COR-L47 (cell line): ENCODE measurements at regions not wholly inside any gene's neighbourhood (a gene's known extent, or its start where the extent isn't known, plus 50 kb on each side); places are given as distances from the start of the nearest gene placed in this dataset.
A peak's percentile ranks its signal among the peaks of the same experiment; 100 is the strongest.
"Not testable (repeated sequence)": the region's sequence is repeated elsewhere in the genome, so short reads cannot be mapped to it uniquely, and the experiment has no call there.

Source experiments
- DNase-seq: peaks from one replicate; lab custom pipeline; 2025; lab: John Stamatoyannopoulos, UW

- no peak for DNase-seq
Measured at GRCh38 chr7:29649876-29650275, 86.2 kb downstream of the PRR15 start.

GRCh38 chr7:29651477-29651876, 87.8 kb downstream of the PRR15 start:
- no peak for DNase-seq

GRCh38 chr7:29652556-29652955, 88.9 kb downstream of the PRR15 start:
- DNase-seq, result no peak

DNA sequence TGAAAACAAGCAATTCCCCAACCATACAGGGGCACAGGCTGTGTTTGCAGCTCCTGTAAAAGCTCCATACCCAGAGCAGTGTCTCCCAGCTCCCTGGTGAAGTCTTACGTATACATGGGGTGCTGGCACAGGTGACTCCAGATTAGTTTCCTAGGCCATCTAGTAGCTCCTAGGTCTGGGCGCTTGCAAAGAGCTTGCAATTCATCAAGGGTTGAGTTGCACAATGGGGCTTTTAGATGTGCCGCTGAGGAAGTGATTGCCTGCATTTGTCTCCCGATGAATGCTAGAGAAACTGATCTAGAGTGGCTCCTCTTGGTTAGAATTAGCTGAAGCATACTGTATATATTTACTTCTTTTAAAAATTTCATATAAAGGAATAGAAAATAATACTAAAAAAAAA, 90.7 kb downstream of the PRR15 start:
- not testable (repeated sequence) for DNase-seq

DNA sequence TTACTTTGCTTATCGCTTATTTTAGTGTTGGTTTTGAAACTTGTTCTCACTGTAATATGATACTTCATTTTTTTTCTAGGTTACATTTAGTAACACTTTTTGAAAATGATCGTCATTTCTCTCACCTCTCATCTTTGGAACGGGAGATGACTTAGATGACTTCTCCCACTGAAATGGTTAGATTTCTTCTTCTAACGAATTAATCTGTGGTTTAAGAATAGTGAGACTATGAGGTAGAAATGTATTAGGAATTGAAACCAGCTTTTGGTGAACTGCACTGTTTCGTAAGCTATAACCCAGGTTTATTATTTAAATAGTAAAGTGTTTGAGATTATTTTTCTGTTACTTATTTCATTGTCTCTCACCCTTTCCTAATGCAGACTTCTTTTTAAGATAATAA, 93.7 kb downstream of the PRR15 start:
- DNase-seq, result no peak

- no peak for DNase-seq
Measured at GRCh38 chr7:29657856-29658255, 94.2 kb downstream of the PRR15 start.

DNA sequence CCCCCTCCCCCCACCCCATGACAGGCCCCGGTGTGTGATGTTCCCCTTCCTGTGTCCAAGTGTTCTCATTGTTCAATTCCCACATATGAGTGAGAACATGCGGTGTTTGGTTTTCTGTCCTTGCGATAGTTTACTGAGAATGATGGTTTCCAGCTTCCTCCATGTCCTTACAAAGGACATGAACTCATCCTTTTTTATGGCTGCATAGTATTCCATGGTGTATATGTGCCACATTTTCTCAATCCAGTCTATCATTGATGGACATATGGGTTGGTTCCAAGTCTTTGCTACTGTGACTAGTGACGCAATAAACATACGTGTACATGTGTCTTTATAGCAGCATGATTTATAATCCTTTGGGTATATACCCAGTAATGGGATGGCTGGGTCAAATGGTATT, 95.6 kb downstream of the PRR15 start:
- not testable (repeated sequence) for DNase-seq

- DNase-seq, result not testable (repeated sequence)
Measured at GRCh38 chr7:29662899-29663298, 99.3 kb downstream of the PRR15 start.

DNA sequence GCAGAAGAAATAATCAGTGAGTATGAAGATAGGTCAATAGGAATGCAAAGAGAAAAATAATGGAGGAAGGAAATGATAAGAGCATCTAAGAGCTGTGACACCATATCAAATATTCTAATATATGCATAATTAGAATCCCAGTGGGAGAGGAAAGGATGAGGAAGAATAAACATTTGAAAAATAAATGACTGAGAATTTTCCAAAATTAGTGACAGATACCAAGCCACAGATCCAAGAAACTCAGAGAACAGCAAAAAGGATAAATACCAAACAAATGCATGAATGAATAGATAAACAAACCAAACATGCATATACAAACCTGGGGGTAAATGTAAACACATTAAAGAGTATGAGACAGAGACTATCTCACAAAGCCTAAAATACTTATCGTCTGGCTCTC, 101.4 kb downstream of the PRR15 start:
- not testable (repeated sequence) for DNase-seq

DNA sequence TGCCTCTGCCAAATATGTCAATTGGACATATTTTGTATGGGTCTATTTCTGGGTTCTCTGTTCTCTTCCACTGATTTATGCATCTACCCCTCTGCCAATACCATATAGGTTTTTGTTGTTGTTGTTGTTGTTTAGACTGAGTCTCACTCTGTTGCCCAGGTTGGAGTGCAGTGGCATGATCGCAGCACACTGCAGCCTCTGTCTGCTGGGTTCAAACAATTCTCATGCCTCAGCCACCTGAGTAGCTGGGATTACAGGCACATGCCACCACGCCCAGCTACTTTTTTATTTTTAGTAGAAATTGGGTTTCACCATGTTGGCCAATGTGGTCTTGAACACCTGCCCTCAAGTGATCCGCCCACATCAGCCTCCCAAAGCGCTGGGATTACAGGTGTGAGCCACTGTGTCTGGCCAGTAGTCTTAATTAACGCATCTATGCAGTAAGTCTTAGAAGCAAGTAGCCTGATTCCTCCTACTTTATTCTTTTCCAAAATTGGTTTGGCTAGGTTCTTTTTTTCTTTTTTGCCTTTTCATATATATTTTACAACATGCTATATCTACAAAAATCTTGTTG, 103.5 kb downstream of the PRR15 start:
- DNase-seq, result not testable (repeated sequence)

- DNase-seq, result not testable (repeated sequence)
Measured at GRCh38 chr7:29671286-29671685, 107.7 kb downstream of the PRR15 start.

- not testable (repeated sequence) for DNase-seq
Measured at GRCh38 chr7:29673635-29674034, 110.0 kb downstream of the PRR15 start.

DNA sequence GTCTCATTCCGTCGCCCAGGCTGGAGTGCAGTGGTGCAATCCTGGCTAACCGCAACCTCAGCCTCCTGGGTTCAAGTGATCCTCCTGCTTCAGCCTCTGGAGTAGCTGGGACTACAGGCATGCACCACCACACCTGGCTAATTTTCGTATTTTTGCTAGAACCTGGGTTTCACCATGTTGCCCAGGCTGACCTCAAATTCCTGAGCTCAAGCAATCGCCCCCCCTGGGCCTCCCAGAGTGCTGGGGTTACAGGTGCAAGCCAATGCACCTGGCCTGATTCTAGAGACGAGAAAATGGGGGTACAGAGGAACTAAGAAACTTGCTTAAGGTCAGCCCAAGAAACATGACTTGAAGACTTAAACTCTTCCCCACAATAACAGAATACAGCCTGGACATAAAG, 111.0 kb downstream of the PRR15 start:
- not testable (repeated sequence) for DNase-seq

DNA sequence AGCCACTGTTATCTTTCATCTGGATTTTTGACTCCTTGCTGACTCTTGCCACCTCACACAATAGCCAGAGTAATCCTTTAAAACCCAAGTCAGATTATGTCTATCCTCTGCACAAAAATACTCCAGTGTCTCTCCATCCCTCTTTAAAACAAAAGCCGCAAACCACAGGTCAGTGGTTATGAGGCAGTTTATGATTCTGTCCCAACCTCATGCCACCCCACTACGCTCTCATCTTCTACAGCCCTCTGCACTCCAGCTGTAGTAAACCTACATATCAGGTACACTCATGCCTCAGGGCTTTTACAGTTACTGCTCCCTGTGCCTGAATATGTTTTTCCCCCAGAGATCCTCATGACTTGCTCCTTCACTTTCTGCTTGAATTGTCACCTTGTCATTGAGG, 113.6 kb downstream of the PRR15 start:
- not testable (repeated sequence) for DNase-seq

DNA sequence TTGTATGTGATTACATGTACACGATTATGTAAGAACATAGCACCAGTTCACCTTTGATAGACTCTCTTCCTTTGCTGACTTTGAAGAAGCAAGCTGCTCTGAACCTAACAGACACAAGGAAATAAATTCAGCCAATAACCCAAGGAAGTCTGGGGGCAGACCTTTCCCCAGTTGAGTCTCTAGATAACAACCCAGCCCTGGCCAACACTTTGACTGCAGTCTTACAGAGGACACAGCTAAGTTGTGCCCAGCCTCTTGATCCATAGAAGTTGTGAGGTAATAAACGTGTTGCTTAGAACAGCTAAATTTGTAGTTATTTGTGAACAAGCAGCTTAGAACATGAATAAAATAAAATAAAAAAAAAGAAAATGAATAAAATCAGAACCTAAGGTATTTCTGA, 116.3 kb downstream of the PRR15 start:
- DNase-seq, result not testable (repeated sequence)

- DNase-seq, result not testable (repeated sequence)
Measured at GRCh38 chr7:29680601-29681000, 117.0 kb downstream of the PRR15 start.

- not testable (repeated sequence) for DNase-seq
Measured at GRCh38 chr7:29684151-29684786, 120.6 kb downstream of the PRR15 start.

DNA sequence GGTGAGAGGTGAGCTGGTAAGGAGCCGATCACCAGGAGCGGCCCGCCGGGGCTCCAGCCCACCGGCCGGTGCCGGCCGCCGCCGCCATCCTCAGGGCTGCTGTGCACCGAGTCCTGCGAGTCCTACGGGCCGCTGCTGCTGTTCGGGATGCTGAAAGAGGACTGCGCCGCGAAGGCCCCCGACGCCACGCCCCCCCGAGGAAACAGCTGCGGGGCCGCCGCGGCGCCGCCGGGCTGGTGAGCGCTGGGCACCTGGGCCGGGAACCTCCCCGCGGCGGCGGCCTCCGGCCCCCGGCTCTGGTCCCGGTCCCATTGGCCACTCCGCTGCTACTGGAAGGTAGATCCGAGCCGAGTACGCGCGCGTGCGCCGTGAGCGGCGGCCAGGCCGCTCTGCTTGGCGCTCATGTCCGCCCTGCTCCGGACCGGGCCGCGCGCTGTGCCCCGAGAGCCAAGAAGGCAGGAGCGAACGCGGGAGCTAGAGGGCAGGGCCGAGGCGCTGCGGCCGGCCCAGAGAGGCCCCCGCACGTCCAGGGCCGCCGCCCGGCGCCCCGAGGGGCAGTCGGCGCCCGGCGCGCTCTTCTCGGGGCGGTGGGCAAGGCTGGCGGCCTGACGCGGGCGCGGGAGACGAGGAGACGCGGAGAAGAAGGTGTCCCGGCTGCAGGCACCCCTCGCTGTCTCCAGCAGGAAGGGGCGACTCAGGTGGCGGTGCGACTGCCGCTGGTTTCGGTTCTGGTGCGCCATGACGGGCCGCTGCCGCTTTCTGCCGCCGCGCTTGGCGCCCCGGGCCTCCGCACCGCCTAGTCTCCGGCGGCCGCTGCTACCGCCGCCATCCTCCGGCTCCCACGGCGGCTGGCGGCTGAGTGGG, 121.3 kb upstream of the WIPF3 start:
- DNase-seq, result peak; percentile 63

- not testable (repeated sequence) for DNase-seq
Measured at GRCh38 chr7:29685651-29686271, 120.5 kb upstream of the WIPF3 start.

DNA sequence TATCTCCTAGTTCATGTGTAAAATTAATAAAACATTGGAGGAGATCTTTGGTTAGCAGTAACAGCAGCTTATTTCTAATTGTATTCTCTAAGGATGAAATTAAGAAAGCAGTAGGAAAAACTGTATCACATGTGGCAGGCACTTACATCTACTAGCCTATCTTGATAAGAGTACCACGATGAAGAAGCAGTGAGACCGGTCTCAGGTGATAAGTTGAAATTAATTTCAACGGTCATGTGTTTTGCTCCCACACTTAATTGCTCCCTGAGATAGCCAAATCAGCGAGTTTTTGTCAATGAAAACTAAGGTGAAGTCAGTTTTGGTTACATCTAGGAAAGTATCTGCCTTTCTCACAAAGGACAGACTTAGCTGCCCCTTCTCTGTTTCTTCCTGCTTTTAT, 115.8 kb upstream of the WIPF3 start:
- DNase-seq, result not testable (repeated sequence)

GRCh38 chr7:29696402-29696801, 109.9 kb upstream of the WIPF3 start:
- DNase-seq, result not testable (repeated sequence)

GRCh38 chr7:29699723-29700122, 106.6 kb upstream of the WIPF3 start:
- not testable (repeated sequence) for DNase-seq
